Neural cell (in vitro differentiated cells): ENCODE measurements at regions not wholly inside any gene's neighbourhood (a gene's known extent, or its start where the extent isn't known, plus 50 kb on each side); places are given as distances from the start of the nearest gene placed in this dataset.
A peak's percentile ranks its signal among the peaks of the same experiment; 100 is the strongest.

ENCODE experiments used
- EP300 ChIP-seq: fragments of 450-650 bp; conservative IDR thresholded peaks from 2 replicates; pipeline ENCODE4 v1.6.1; 2014; ENCODE audit warnings: antibody characterized with exemption, mild to moderate bottlenecking, moderate library complexity; ENCODE audit not compliant: poor library complexity, severe bottlenecking
- EZH2 ChIP-seq: fragments of 200-600, 300-800 bp; shearing (Covaris generic), sonication (generic); IDR thresholded peaks from 2 replicates; pipeline ENCODE4 v1.6.1; 2014; ENCODE audit warnings: antibody characterized with exemption, low read length, borderline replicate concordance, mild to moderate bottlenecking; ENCODE audit not compliant: insufficient read depth, poor library complexity, severe bottlenecking
- MXI1 ChIP-seq: fragments of 450-650 bp; conservative IDR thresholded peaks from 2 replicates; pipeline ENCODE4 v1.6.1; 2014; ENCODE audit warnings: antibody characterized with exemption, mild to moderate bottlenecking; ENCODE audit not compliant: poor library complexity, severe bottlenecking
- RAD21 ChIP-seq: fragments of 450-650 bp; conservative IDR thresholded peaks from 2 replicates; pipeline ENCODE4 v1.6.1; 2014; ENCODE audit warnings: antibody characterized with exemption, mild to moderate bottlenecking, moderate library complexity
- SMC3 ChIP-seq: fragments of 450-650 bp; conservative IDR thresholded peaks from 2 replicates; pipeline ENCODE4 v1.6.1; 2014; ENCODE audit warnings: antibody characterized with exemption, mild to moderate bottlenecking, moderate library complexity; ENCODE audit not compliant: poor library complexity
- TAF1 ChIP-seq: IDR thresholded peaks from 2 replicates; pipeline ENCODE4 v1.6.1; 2012; ENCODE audit warnings: low read depth
- TF ChIP-seq, protein P1 (sequence below): fragments of 450-650 bp; IDR thresholded peaks from 2 replicates; pipeline ENCODE4 v1.5.1; 2014; ENCODE audit warnings: antibody characterized with exemption, mild to moderate bottlenecking, moderate library complexity; ENCODE audit not compliant: poor library complexity, severe bottlenecking
- TF ChIP-seq, protein P2 (sequence below): IDR thresholded peaks from 2 replicates; pipeline ENCODE4 v1.6.1; 2012; ENCODE audit warnings: borderline replicate concordance

DNA sequence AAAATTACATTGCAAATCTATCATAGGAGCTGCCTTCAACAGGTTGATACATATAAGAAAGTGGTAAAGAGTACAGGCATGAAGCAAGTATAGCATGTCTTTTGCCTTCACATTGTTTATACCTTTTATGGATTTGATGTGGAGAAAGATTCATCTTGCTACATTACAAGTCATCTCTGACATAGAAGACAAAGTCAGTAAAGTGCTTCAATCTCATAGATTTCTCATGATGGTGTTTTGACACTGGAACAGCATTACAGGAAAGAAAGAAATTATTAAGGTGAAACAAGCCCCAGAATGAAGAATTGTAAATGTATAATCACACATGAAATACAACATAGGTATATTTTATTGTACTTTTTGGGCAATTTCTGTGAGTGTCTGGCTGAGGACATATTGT is 580.7 kb upstream of the MMS22L start:
- TF ChIP-seq, protein P1, sequence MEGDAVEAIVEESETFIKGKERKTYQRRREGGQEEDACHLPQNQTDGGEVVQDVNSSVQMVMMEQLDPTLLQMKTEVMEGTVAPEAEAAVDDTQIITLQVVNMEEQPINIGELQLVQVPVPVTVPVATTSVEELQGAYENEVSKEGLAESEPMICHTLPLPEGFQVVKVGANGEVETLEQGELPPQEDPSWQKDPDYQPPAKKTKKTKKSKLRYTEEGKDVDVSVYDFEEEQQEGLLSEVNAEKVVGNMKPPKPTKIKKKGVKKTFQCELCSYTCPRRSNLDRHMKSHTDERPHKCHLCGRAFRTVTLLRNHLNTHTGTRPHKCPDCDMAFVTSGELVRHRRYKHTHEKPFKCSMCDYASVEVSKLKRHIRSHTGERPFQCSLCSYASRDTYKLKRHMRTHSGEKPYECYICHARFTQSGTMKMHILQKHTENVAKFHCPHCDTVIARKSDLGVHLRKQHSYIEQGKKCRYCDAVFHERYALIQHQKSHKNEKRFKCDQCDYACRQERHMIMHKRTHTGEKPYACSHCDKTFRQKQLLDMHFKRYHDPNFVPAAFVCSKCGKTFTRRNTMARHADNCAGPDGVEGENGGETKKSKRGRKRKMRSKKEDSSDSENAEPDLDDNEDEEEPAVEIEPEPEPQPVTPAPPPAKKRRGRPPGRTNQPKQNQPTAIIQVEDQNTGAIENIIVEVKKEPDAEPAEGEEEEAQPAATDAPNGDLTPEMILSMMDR = no peak
- TF ChIP-seq EZH2 (no peak), SMC3 (peak; percentile 9), EP300 (peak; percentile 94), TAF1 (no peak), MXI1 (no peak), RAD21 (no peak)
- TF ChIP-seq, protein P2, sequence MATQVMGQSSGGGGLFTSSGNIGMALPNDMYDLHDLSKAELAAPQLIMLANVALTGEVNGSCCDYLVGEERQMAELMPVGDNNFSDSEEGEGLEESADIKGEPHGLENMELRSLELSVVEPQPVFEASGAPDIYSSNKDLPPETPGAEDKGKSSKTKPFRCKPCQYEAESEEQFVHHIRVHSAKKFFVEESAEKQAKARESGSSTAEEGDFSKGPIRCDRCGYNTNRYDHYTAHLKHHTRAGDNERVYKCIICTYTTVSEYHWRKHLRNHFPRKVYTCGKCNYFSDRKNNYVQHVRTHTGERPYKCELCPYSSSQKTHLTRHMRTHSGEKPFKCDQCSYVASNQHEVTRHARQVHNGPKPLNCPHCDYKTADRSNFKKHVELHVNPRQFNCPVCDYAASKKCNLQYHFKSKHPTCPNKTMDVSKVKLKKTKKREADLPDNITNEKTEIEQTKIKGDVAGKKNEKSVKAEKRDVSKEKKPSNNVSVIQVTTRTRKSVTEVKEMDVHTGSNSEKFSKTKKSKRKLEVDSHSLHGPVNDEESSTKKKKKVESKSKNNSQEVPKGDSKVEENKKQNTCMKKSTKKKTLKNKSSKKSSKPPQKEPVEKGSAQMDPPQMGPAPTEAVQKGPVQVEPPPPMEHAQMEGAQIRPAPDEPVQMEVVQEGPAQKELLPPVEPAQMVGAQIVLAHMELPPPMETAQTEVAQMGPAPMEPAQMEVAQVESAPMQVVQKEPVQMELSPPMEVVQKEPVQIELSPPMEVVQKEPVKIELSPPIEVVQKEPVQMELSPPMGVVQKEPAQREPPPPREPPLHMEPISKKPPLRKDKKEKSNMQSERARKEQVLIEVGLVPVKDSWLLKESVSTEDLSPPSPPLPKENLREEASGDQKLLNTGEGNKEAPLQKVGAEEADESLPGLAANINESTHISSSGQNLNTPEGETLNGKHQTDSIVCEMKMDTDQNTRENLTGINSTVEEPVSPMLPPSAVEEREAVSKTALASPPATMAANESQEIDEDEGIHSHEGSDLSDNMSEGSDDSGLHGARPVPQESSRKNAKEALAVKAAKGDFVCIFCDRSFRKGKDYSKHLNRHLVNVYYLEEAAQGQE = peak; percentile 17
